ENCODE measurements at regions not wholly inside any gene's neighbourhood (a gene's known extent, or its start where the extent isn't known, plus 50 kb on each side); places are given as distances from the start of the nearest gene placed in this dataset.
"Not testable (repeated sequence)": the region's sequence is repeated elsewhere in the genome, so short reads cannot be mapped to it uniquely, and the experiment has no call there.

GRCh38 chrX:76774912-76775311, 347.4 kb downstream of the MAGEE1 start:
- not testable (repeated sequence) for DNase-seq

GRCh38 chrX:76796311-76796710, 368.8 kb downstream of the MAGEE1 start:
- no peak for DNase-seq

DNA sequence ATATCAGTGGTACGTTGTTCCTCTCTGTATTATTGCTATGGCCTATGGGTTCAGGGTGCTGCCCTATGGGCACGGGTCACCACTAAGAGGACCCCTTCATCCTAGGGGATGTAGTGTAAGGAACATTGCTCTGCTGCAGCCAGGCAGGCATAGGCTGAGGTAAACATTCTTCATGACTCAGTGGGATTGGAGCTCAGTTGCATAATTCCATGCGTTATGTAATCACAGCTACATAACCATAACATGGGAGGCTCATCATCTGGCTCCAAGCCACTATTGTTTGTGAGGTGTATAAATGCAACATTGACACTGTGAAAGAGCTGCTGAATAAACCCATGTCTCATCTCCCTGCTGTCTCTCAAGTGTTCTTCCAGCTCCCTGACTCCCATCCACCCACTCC, 375.2 kb downstream of the MAGEE1 start:
- peak; percentile 0 for DNase-seq

GRCh38 chrX:76815754-76816153, 388.2 kb downstream of the MAGEE1 start:
- no peak for DNase-seq

GRCh38 chrX:76817279-76817678, 389.8 kb downstream of the MAGEE1 start:
- not testable (repeated sequence) for DNase-seq

GRCh38 chrX:76821276-76821675, 393.8 kb downstream of the MAGEE1 start:
- no peak for DNase-seq

GRCh38 chrX:76827672-76828071, 400.2 kb downstream of the MAGEE1 start:
- DNase-seq, result no peak

- not testable (repeated sequence) for DNase-seq
These were observed 413.4 kb downstream of the MAGEE1 start for GRCh38 chrX:76840902-76841301.

- DNase-seq, result no peak
These were observed 423.3 kb downstream of the MAGEE1 start for GRCh38 chrX:76850851-76851250.

GRCh38 chrX:76862509-76862908, 435.0 kb downstream of the MAGEE1 start:
- no peak for DNase-seq

DNA sequence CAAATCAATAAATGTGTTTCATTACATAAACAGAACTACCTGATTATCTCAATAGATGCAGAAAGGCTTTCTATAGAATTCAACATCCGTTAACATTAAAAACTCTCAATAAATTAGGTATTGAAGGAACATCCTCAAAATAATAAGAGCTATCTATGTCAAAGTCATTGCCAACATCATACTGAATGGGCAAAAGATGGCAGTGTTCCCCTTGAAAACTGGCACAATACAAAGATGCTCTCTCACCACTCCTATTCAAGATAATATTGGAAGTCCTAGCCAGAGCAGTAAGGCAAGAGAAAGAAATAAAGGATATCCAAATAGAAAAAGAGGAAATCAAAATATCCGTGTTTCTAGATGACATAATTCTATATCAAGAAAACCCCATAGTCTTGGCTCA, 466.4 kb downstream of the MAGEE1 start:
- no peak for DNase-seq

DNA sequence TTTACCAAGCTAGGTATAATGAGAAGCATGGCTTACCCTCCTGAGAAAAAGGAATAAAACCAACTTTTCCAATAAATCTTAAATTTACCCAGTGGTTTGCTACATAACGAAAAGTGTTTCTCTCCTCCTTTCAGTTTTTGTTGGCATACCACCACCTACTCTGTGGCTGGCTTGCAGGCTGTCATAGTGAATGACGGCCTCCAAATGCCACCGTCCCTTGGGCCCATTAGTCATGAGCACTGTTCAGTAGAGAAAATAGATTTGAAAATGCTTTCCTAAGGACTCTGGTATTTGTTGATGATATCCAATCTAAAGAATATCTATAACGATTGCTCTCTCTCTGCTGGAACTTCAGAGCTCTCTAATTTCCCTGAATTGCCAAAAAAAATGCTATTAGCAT, 488.3 kb downstream of the MAGEE1 start:
- no peak for DNase-seq

DNA sequence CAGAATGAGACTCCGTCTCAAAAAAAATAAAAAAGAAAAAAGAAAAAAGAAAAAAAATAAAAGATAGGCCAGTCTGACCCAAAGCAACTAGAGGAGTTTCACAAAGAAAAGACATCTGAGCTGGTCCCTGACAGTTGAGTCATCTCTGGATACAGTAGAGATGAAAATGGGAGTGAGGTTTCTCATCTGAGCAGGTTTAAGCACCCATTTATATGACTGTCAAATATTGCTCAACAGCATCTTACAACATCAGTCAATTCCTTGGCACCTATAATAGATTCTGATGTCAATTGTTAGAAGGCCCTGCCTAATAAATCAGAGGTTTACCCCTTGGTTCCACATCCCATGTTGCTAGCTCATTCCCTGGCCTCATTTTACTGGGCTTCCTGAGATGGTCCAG, 490.5 kb downstream of the MAGEE1 start:
- DNase-seq, result no peak

DNA sequence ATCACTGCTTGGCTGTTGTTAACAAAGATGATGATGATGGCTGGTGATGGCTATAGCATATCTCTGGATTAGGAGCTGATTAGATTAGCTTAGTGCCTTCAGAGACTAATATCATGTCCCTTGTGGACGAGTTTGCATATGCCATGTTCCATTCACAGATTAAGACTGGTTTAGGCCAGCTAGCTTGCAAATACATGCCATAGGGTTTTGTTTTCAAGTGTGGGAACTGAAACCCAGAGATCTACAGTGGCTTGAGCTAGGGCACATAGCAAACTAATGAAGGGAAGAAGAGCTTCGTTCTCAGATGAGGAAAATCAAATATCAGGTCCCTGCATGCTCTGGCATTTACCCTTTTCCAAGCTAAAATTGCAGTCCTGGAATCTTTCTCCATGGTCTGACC, 492.3 kb downstream of the MAGEE1 start:
- DNase-seq, result no peak

DNA sequence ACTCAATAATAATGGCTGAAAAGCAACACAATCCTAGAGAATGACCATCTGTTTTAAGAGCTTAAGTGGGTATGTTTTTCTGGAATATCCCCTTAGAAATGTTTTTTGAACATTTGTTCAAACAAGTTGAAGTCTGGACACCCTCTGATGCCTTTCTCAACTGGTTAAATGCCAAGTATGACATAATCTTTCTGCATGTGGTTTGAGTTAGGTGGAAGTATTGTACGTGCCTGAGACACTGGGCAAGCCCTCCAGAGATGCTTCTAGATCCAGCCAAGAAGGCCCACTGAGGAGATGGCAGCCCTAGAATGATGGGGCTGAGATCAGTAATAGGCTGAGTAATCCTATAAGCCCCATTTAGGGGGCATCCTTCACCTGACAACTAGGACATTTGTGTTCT, 493.1 kb downstream of the MAGEE1 start:
- no peak for DNase-seq

DNA sequence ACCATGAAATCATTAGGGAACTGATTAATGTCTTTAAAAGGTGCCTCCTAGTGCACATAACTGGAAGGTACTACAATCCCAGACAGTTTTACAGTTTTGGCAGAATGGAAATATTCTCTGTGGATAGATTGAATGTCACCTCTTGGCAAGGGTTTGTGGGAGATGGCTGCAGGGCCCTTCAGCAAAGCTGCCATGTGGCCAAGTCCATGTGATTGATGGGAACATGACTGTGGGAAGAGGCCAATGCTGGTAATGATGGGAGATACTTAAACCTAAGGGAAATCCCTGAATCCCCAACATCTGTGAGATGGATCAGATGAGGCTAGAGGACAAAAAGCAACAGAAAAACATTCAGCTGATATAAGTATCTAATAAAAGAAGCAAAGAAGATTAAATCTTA, 493.7 kb downstream of the MAGEE1 start:
- DNase-seq, result no peak

- DNase-seq, result no peak
These were observed 494.6 kb downstream of the MAGEE1 start for GRCh38 chrX:76922100-76922499.

DNA sequence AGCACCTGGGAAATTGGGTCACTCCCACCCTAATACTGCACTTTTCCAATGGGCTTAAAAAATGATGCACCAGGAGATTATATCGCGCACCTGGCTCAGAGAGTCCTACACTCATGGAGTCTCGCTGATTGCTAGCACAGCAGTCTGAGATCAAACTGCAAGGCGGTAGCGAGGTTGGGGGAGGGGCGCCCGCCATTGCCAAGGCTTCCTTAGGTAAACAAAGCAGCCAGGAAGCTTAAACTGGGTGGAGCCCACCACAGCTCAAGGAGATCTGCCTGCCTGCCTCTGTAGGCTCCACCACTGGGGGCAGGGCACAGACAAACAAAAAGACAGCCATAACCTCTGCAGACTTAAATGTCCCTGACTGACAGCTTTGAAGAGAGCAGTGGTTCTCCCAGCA, 497.1 kb downstream of the MAGEE1 start:
- DNase-seq, result not testable (repeated sequence)

DNA sequence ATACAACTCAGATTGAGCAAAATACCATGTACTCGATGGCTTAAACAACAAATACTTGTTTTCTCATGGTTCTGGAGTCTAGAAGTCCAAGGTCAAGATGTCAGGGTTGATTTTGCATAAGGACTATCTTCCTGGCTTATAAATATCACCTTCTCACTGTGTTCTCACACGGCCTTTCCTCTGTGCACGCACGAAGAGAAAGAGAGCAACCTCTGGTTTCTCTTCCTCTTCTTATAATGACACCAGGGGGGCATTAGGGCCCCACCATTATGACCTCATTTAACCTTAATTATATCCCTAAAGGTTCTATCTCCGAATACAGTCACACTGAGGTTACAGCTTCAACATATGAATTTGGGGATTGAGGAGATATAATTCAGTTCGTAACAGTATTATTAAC, 504.0 kb downstream of the MAGEE1 start:
- DNase-seq, result no peak

DNA sequence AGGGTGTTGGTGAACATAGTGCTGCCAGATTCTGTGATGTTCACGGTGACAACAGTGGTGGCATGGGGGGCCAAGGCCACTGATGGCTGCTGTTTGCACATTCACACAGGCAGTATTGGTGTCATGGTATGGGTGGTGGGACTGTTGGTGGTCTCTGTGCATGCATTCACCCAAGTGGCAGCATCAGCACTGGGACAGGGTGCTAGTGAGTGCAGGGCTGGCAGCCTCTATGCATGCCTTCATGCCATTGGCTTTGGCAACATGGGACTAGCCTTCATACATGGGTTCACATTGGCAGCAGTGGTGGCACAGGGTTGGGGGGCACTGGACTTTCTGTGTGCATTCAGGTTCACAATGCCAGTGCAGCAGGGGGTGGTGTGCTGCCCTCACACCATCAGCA, 489.7 kb upstream of the FGF16 start:
- no peak for DNase-seq

GRCh38 chrX:76971393-76972376, 475.5 kb upstream of the FGF16 start:
- no peak for DNase-seq

GRCh38 chrX:76977452-76977851, 469.7 kb upstream of the FGF16 start:
- DNase-seq, result no peak

DNA sequence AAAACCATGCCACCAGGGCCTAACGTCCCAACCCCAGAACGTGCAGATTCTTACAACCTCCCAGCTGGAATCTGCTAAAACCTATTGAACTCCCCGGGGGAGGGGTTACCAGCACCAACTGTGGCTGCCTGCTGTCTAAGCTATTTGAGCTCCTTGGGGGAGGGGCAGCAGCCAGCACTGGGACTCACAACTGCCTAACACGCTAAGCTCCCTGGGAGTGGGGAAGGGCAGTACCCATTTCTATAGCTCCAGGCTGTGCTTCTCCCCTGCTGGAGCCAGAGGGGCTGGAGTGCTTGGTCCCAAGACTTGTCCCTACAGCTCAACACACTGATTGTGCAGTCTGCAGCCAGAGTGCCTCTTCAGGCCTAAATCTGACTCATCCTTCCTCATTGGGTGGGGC, 459.8 kb upstream of the FGF16 start:
- no peak for DNase-seq

GRCh38 chrX:76996641-76997040, 450.5 kb upstream of the FGF16 start:
- DNase-seq, result no peak

All from skin of body (tissue), 1 donor.